ENCODE measurements at regions not wholly inside any gene's neighbourhood (a gene's known extent, or its start where the extent isn't known, plus 50 kb on each side); places are given as distances from the start of the nearest gene placed in this dataset.

DNA sequence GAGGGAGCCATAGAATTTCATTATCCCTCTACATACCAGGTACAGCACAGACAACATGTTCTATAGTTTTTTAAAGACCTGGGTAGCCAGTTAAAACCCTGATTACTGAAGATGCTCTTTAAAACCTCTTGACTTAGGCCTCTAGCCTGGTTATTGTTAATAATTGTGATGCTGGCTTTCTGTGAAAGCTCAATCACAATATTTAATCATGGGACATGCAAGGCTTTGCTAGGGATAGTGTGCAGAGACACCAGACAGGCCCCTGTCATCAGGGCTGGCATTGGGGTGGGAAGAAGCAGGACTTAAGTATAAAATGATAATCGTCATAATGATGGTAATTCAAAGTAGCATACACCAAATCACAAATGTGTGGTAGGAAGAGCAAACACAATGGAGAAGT is 274.4 kb downstream of the PTBP2 start:
- intact Hi-C loops (cut with DNase I): no loop called here
- no peaks in the 10 kb centered on the region for H3K4me1 ChIP-seq
- no peak overlapping the region for H3K4me3 ChIP-seq
- no peaks in the 10 kb centered on the region for H3K27me3 ChIP-seq
- TF ChIP-seq, protein P1, sequence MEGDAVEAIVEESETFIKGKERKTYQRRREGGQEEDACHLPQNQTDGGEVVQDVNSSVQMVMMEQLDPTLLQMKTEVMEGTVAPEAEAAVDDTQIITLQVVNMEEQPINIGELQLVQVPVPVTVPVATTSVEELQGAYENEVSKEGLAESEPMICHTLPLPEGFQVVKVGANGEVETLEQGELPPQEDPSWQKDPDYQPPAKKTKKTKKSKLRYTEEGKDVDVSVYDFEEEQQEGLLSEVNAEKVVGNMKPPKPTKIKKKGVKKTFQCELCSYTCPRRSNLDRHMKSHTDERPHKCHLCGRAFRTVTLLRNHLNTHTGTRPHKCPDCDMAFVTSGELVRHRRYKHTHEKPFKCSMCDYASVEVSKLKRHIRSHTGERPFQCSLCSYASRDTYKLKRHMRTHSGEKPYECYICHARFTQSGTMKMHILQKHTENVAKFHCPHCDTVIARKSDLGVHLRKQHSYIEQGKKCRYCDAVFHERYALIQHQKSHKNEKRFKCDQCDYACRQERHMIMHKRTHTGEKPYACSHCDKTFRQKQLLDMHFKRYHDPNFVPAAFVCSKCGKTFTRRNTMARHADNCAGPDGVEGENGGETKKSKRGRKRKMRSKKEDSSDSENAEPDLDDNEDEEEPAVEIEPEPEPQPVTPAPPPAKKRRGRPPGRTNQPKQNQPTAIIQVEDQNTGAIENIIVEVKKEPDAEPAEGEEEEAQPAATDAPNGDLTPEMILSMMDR (IDR thresholded peaks at IDR 0.05): no peak
- H3K27ac ChIP-seq: no peak overlapping the region
- H3K36me3 ChIP-seq: no peaks in the 10 kb centered on the region
- ATAC-seq: no peak
- no peak for DNase-seq
- H3K9me3 ChIP-seq: no peaks in the 10 kb centered on the region

DNA sequence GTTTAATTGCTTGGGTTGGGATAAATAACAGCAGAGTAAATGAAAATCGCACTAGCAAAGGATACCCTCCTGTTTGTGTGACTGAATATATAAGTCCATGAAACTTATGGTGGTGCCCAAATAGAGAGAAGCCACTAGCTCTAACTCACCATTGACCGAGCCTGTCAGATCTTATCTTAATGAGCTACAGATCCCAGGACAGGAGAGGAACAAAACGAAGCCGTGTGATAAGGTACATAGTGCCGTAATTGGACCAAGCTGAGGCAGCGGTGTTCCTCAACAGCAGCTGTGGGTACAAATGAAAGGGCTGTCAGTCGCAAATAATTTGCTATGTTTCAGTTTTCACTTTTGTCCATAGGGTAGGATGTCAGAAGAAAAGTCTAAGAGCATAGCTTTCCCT is 276.1 kb downstream of the PTBP2 start:
- intact Hi-C loops (cut with DNase I): no loop called here
- H3K9me3 ChIP-seq: no peaks in the 10 kb centered on the region

DNA sequence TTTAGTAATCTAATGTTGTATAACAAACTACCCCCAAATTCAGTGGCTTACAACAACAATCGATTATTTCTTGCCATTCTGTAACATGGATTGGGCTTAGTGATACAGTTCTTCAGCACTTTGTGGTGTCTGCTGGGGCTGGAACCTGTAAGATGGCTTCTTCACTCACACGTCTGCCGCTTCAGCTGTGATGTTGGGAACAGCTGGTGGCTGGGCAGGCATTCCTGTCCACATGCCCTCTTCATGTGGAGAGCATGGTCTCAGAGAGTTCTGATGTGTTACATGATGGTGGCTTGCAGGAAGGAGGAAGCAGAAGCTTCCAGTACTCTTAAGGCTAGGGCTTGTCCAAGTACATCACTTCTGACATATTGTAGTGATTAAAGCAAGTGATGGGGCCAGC is 276.9 kb downstream of the PTBP2 start:
- DNase-seq (no peak), ATAC-seq (no peak)
- Histone ChIP-seq H3K4me3 (no peak overlapping the region), H3K9me3 (no peaks in the 10 kb centered on the region), H3K27me3 (no peaks in the 10 kb centered on the region), H3K4me1 (no peaks in the 10 kb centered on the region), H3K27ac (no peak overlapping the region), H3K36me3 (no peaks in the 10 kb centered on the region)
- intact Hi-C loops (cut with DNase I): no loop called here
- TF ChIP-seq, protein P1 (IDR thresholded peaks at IDR 0.05): no peak

More for the DNA sequence above, 276.1 kb downstream of the PTBP2 start:
- Histone ChIP-seq H3K36me3 (no peaks in the 10 kb centered on the region), H3K4me3 (no peak overlapping the region), H3K27ac (no peak overlapping the region), H3K4me1 (no peaks in the 10 kb centered on the region), H3K27me3 (no peaks in the 10 kb centered on the region)
- ATAC-seq (no peak), DNase-seq (no peak)
- TF ChIP-seq, protein P1 (IDR thresholded peaks at IDR 0.05): no peak

DNA sequence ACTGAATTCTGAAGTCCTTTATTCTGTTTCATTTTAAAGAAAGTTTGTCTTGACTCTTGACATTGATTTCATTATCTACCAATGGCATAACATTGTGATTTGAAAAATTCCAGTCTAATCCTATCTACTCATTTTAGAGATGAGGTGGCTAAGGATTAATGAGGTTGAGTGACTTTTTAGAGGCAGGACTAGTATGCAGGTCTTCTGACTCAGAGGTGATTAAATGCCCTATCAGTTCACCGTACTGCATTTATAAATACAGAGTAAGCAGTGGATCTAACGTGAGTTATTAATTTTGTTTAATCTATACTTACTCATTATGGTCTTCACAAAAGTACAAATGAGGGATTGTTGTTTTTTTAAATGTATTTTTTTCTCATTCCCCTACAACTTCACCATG is 277.6 kb downstream of the PTBP2 start:
- Histone ChIP-seq H3K4me3 (no peak overlapping the region), H3K36me3 (no peaks in the 10 kb centered on the region), H3K4me1 (no peaks in the 10 kb centered on the region), H3K27ac (no peak overlapping the region), H3K27me3 (no peaks in the 10 kb centered on the region), H3K9me3 (no peaks in the 10 kb centered on the region)
- TF ChIP-seq, protein P1 (IDR thresholded peaks at IDR 0.05): no peak
- DNase-seq (no peak), ATAC-seq (no peak)
- intact Hi-C loops (cut with DNase I): no loop called here

DNA sequence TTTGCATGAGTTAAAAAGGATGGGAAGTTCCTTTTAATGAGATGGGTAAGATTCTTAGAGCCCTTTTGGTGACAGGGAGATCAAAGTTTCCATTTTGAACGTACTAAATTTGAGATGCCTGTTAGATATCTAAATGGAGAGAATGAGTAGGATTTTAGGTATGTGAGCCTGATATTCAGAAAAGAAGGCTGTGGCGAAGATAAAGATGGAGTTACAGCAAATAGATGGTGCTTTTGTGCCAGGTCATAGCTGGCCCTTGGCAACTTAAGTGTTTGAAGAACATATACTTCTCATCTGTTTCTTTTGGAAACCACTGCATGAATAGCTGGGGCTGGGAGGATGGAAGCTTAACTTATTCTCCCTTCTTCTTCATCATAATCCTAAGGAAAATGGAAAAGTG is 282.5 kb downstream of the PTBP2 start:
- intact Hi-C loops (cut with DNase I): no loop called here

DNA sequence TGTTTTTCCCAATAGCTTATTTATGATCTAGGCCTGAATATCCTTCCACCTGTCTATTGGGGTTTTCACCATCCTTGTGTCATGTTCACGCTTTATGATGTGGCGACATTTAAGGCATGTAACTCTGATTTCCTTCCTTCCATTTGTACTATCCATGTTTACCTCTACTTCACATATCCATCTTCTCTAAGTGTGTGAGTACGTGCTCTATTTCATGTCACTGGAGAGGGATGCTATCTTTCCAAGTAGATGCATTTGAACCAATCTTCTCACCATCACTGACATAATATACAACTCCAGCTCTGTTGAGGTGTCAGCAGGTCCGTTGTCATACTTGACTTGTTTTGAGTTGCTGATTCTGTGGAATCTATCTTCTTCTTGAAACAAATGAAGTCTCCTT is 283.2 kb downstream of the PTBP2 start:
- Histone ChIP-seq H3K4me3 (no peak overlapping the region), H3K27ac (no peak overlapping the region), H3K27me3 (no peaks in the 10 kb centered on the region), H3K36me3 (no peaks in the 10 kb centered on the region), H3K4me1 (no peaks in the 10 kb centered on the region), H3K9me3 (no peaks in the 10 kb centered on the region)
- no peak for ATAC-seq
- TF ChIP-seq, protein P1 (IDR thresholded peaks at IDR 0.05): no peak
- intact Hi-C loops (cut with DNase I): no loop called here
- no peak for DNase-seq

More for the DNA sequence above, 282.5 kb downstream of the PTBP2 start:
- H3K9me3 ChIP-seq: no peaks in the 10 kb centered on the region
- no peaks in the 10 kb centered on the region for H3K4me1 ChIP-seq
- DNase-seq (no peak), ATAC-seq (no peak)
- H3K4me3 ChIP-seq: no peak overlapping the region
- no peak overlapping the region for H3K27ac ChIP-seq
- TF ChIP-seq, protein P1 (IDR thresholded peaks at IDR 0.05): no peak
- no peaks in the 10 kb centered on the region for H3K27me3 ChIP-seq
- H3K36me3 ChIP-seq: no peaks in the 10 kb centered on the region

All from upper lobe of right lung (tissue), 1 donor.